ENCODE measurements at regions not wholly inside any gene's neighbourhood (a gene's known extent, or its start where the extent isn't known, plus 50 kb on each side); places are given as distances from the start of the nearest gene placed in this dataset.

DNA sequence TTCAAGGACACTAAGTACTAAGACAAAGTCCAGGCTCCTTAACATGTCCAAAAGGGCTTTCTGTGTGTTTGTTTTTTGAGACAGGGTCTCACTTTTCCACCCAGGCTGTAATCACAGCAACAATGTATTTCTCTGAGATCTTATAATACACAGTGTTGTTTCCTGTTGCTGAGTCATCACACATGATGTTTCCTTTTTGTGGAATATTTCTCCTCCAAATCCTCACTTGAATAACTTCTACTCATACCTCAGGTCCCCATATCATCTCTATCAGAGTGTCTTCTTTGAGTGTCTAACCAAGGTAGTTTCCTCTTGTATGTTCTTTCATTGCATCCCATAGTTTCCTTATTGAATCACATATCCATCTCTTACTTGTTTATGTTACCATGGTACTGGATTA lies 632.0 kb upstream of the PIK3C3 start:
- Histone ChIP-seq H3K27me3 (ENCODE audit: control insufficient read depth in 2 of 2, insufficient read depth in 2 of 2, low read length in 2 of 2) (no peaks in the 10 kb centered on the region), H3K27ac (ENCODE audit: low read depth in 2 of 2, low read length in 2 of 2) (no peak overlapping the region), H3K4me1 (ENCODE audit: control insufficient read depth in 2 of 2, insufficient read depth in 2 of 2, low read length in 2 of 2) (no peaks in the 10 kb centered on the region), H3K9ac (ENCODE audit: low read depth in 1 of 2, low read length in 2 of 2) (no peak overlapping the region), H3K4me3 (ENCODE audit: low read length in 2 of 2) (no peak overlapping the region), H3K36me3 (ENCODE audit: control insufficient read depth in 2 of 2, insufficient read depth in 2 of 2, low read length in 2 of 2) (no peaks in the 10 kb centered on the region), H3K9me3 (ENCODE audit: control insufficient read depth in 2 of 2, low read length in 2 of 2) (no peaks in the 10 kb centered on the region)

DNA sequence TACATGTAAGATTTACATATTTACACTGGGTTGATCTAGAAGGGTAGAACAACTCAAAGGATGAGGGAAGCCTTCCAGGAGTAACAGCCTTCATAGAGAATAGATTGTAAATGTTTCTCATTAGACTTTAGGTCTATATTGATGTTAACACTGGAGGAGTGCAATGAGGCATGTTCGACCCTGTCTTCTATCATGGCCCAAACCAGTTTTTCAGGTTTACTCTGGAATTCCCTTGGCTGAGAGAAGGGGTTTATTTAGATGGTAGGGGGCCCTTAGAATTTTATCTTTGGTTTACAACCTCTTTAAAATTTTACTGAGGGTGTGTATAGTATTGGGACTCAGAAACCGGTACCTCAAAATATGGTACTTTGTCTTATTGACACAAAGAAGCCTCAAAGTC lies 634.9 kb upstream of the PIK3C3 start:
- Histone ChIP-seq H3K4me3 (ENCODE audit: low read length in 2 of 2) (no peak overlapping the region), H3K9me3 (ENCODE audit: control insufficient read depth in 2 of 2, low read length in 2 of 2) (no peaks in the 10 kb centered on the region), H3K4me1 (ENCODE audit: control insufficient read depth in 2 of 2, insufficient read depth in 2 of 2, low read length in 2 of 2) (no peaks in the 10 kb centered on the region), H3K9ac (ENCODE audit: low read depth in 1 of 2, low read length in 2 of 2) (no peak overlapping the region), H3K27me3 (ENCODE audit: control insufficient read depth in 2 of 2, insufficient read depth in 2 of 2, low read length in 2 of 2) (no peaks in the 10 kb centered on the region), H3K27ac (ENCODE audit: low read depth in 2 of 2, low read length in 2 of 2) (no peak overlapping the region), H3K36me3 (ENCODE audit: control insufficient read depth in 2 of 2, insufficient read depth in 2 of 2, low read length in 2 of 2) (no peaks in the 10 kb centered on the region)

- H3K27me3 ChIP-seq (ENCODE audit: control insufficient read depth in 2 of 2, insufficient read depth in 2 of 2, low read length in 2 of 2): no peaks in the 10 kb centered on the region
- H3K9ac ChIP-seq (ENCODE audit: low read depth in 1 of 2, low read length in 2 of 2): no peak overlapping the region
- no peaks in the 10 kb centered on the region for H3K9me3 ChIP-seq (ENCODE audit: control insufficient read depth in 2 of 2, low read length in 2 of 2)
- no peaks in the 10 kb centered on the region for H3K36me3 ChIP-seq (ENCODE audit: control insufficient read depth in 2 of 2, insufficient read depth in 2 of 2, low read length in 2 of 2)
- no peak overlapping the region for H3K4me3 ChIP-seq (ENCODE audit: low read length in 2 of 2)
- H3K27ac ChIP-seq (ENCODE audit: low read depth in 2 of 2, low read length in 2 of 2): no peak overlapping the region
- H3K4me1 ChIP-seq (ENCODE audit: control insufficient read depth in 2 of 2, insufficient read depth in 2 of 2, low read length in 2 of 2): no peaks in the 10 kb centered on the region
Observed at GRCh38 chr18:41315134-41315533, 639.9 kb upstream of the PIK3C3 start.

- Histone ChIP-seq H3K27me3 (ENCODE audit: control insufficient read depth in 2 of 2, insufficient read depth in 2 of 2, low read length in 2 of 2) (no peaks in the 10 kb centered on the region), H3K9ac (ENCODE audit: low read depth in 1 of 2, low read length in 2 of 2) (no peak overlapping the region), H3K36me3 (ENCODE audit: control insufficient read depth in 2 of 2, insufficient read depth in 2 of 2, low read length in 2 of 2) (no peaks in the 10 kb centered on the region), H3K9me3 (ENCODE audit: control insufficient read depth in 2 of 2, low read length in 2 of 2) (no peaks in the 10 kb centered on the region), H3K4me1 (ENCODE audit: control insufficient read depth in 2 of 2, insufficient read depth in 2 of 2, low read length in 2 of 2) (no peaks in the 10 kb centered on the region), H3K4me3 (ENCODE audit: low read length in 2 of 2) (no peak overlapping the region), H3K27ac (ENCODE audit: low read depth in 2 of 2, low read length in 2 of 2) (no peak overlapping the region)
Observed at GRCh38 chr18:41311571-41312547, 643.2 kb upstream of the PIK3C3 start.

- Histone ChIP-seq H3K27me3 (ENCODE audit: control insufficient read depth in 2 of 2, insufficient read depth in 2 of 2, low read length in 2 of 2) (no peaks in the 10 kb centered on the region), H3K9me3 (ENCODE audit: control insufficient read depth in 2 of 2, low read length in 2 of 2) (no peaks in the 10 kb centered on the region), H3K4me3 (ENCODE audit: low read length in 2 of 2) (no peak overlapping the region), H3K36me3 (ENCODE audit: control insufficient read depth in 2 of 2, insufficient read depth in 2 of 2, low read length in 2 of 2) (no peaks in the 10 kb centered on the region), H3K27ac (ENCODE audit: low read depth in 2 of 2, low read length in 2 of 2) (no peak overlapping the region), H3K9ac (ENCODE audit: low read depth in 1 of 2, low read length in 2 of 2) (no peak overlapping the region), H3K4me1 (ENCODE audit: control insufficient read depth in 2 of 2, insufficient read depth in 2 of 2, low read length in 2 of 2) (no peaks in the 10 kb centered on the region)
Observed at GRCh38 chr18:41297740-41298139, 657.3 kb upstream of the PIK3C3 start.

DNA sequence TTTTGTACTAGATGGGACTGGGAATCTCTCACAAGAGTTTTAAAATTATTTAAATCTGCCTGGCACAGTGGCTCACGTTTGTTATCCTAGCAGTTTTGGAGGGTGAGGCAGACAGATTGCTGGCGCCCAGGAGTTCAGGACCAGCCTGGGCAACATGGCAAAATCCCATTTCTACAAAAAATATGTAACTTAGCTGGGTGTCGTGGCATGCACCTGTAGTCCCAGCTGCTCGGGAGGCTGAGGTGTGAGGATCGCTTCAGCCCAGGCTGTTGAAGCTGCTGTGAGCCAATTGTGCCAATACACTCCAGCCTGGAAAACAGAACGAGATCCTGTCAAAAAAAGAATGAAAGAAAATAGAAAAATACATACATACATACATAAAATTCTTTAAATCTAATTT lies 685.7 kb upstream of the PIK3C3 start:
- no peaks in the 10 kb centered on the region for H3K4me1 ChIP-seq (ENCODE audit: control insufficient read depth in 2 of 2, insufficient read depth in 2 of 2, low read length in 2 of 2)
- no peak overlapping the region for H3K27ac ChIP-seq (ENCODE audit: low read depth in 2 of 2, low read length in 2 of 2)
- H3K9ac ChIP-seq (ENCODE audit: low read depth in 1 of 2, low read length in 2 of 2): no peak overlapping the region
- H3K27me3 ChIP-seq (ENCODE audit: control insufficient read depth in 2 of 2, insufficient read depth in 2 of 2, low read length in 2 of 2): no peaks in the 10 kb centered on the region
- H3K4me3 ChIP-seq (ENCODE audit: low read length in 2 of 2): no peak overlapping the region
- no peaks in the 10 kb centered on the region for H3K9me3 ChIP-seq (ENCODE audit: control insufficient read depth in 2 of 2, low read length in 2 of 2)
- H3K36me3 ChIP-seq (ENCODE audit: control insufficient read depth in 2 of 2, insufficient read depth in 2 of 2, low read length in 2 of 2): no peaks in the 10 kb centered on the region

DNA sequence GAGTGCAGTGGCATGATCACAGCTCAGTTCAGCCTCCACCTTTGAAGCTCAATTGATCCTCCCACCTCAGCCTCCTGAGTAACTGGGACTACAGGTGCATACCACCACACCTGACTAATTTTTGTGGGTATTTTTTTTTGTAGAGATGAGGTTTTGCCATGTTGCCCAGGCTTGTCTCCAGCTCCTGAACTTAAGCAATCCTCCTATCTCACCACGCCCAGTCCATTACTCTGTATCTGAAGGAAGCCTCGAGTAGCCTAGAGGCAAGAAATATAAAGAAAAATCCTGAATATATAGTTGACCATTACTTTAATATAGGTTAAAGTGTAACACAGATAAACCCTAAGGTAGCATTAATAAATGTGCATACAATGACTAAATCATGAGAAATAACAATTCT lies 686.8 kb upstream of the PIK3C3 start:
- H3K27me3 ChIP-seq (ENCODE audit: control insufficient read depth in 2 of 2, insufficient read depth in 2 of 2, low read length in 2 of 2): no peaks in the 10 kb centered on the region
- H3K36me3 ChIP-seq (ENCODE audit: control insufficient read depth in 2 of 2, insufficient read depth in 2 of 2, low read length in 2 of 2): no peaks in the 10 kb centered on the region
- H3K4me3 ChIP-seq (ENCODE audit: low read length in 2 of 2): no peak overlapping the region
- no peaks in the 10 kb centered on the region for H3K9me3 ChIP-seq (ENCODE audit: control insufficient read depth in 2 of 2, low read length in 2 of 2)
- H3K27ac ChIP-seq (ENCODE audit: low read depth in 2 of 2, low read length in 2 of 2): no peak overlapping the region
- H3K4me1 ChIP-seq (ENCODE audit: control insufficient read depth in 2 of 2, insufficient read depth in 2 of 2, low read length in 2 of 2): no peaks in the 10 kb centered on the region
- H3K9ac ChIP-seq (ENCODE audit: low read depth in 1 of 2, low read length in 2 of 2): no peak overlapping the region

DNA sequence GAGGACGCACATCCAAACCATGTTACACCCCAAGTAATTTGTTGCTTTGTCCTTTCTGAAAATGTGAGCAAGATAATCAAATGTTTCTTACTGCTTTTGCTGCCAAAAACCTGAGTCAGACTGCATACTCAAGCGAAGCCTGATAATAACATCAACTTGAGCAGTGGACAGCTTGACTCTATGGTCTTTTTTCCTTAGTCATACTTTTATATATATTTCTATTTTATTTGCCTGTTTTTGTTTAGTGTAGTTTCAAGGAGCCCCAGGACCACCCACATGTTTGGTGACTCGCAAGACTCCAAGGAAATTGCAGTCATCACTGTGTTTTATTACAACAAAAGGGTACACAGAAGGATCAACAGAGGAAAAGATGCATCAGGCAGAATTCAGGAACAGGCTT lies 688.4 kb upstream of the PIK3C3 start:
- Histone ChIP-seq H3K27ac (ENCODE audit: low read depth in 2 of 2, low read length in 2 of 2) (no peak overlapping the region), H3K4me3 (ENCODE audit: low read length in 2 of 2) (no peak overlapping the region), H3K36me3 (ENCODE audit: control insufficient read depth in 2 of 2, insufficient read depth in 2 of 2, low read length in 2 of 2) (no peaks in the 10 kb centered on the region), H3K9me3 (ENCODE audit: control insufficient read depth in 2 of 2, low read length in 2 of 2) (no peaks in the 10 kb centered on the region), H3K4me1 (ENCODE audit: control insufficient read depth in 2 of 2, insufficient read depth in 2 of 2, low read length in 2 of 2) (no peaks in the 10 kb centered on the region), H3K9ac (ENCODE audit: low read depth in 1 of 2, low read length in 2 of 2) (no peak overlapping the region), H3K27me3 (ENCODE audit: control insufficient read depth in 2 of 2, insufficient read depth in 2 of 2, low read length in 2 of 2) (no peaks in the 10 kb centered on the region)

GRCh38 chr18:41266204-41266603 lies 688.8 kb upstream of the PIK3C3 start:
- Histone ChIP-seq H3K27ac (ENCODE audit: low read depth in 2 of 2, low read length in 2 of 2) (no peak overlapping the region), H3K9me3 (ENCODE audit: control insufficient read depth in 2 of 2, low read length in 2 of 2) (no peaks in the 10 kb centered on the region)

GRCh38 chr18:41265047-41265446 lies 690.0 kb upstream of the PIK3C3 start:
- Histone ChIP-seq H3K9ac (ENCODE audit: low read depth in 1 of 2, low read length in 2 of 2) (no peak overlapping the region), H3K4me1 (ENCODE audit: control insufficient read depth in 2 of 2, insufficient read depth in 2 of 2, low read length in 2 of 2) (no peaks in the 10 kb centered on the region), H3K27me3 (ENCODE audit: control insufficient read depth in 2 of 2, insufficient read depth in 2 of 2, low read length in 2 of 2) (no peaks in the 10 kb centered on the region), H3K27ac (ENCODE audit: low read depth in 2 of 2, low read length in 2 of 2) (no peak overlapping the region), H3K4me3 (ENCODE audit: low read length in 2 of 2) (no peak overlapping the region), H3K36me3 (ENCODE audit: control insufficient read depth in 2 of 2, insufficient read depth in 2 of 2, low read length in 2 of 2) (no peaks in the 10 kb centered on the region), H3K9me3 (ENCODE audit: control insufficient read depth in 2 of 2, low read length in 2 of 2) (no peaks in the 10 kb centered on the region)

More at GRCh38 chr18:41266204-41266603, 688.8 kb upstream of the PIK3C3 start:
- Histone ChIP-seq H3K4me3 (ENCODE audit: low read length in 2 of 2) (no peak overlapping the region), H3K9ac (ENCODE audit: low read depth in 1 of 2, low read length in 2 of 2) (no peak overlapping the region), H3K4me1 (ENCODE audit: control insufficient read depth in 2 of 2, insufficient read depth in 2 of 2, low read length in 2 of 2) (no peaks in the 10 kb centered on the region), H3K27me3 (ENCODE audit: control insufficient read depth in 2 of 2, insufficient read depth in 2 of 2, low read length in 2 of 2) (no peaks in the 10 kb centered on the region), H3K36me3 (ENCODE audit: control insufficient read depth in 2 of 2, insufficient read depth in 2 of 2, low read length in 2 of 2) (no peaks in the 10 kb centered on the region)
